ENCODE measurements at regions not wholly inside any gene's neighbourhood (a gene's known extent, or its start where the extent isn't known, plus 50 kb on each side); places are given as distances from the start of the nearest gene placed in this dataset.
A peak's percentile ranks its signal among the peaks of the same experiment; 100 is the strongest.

- in situ Hi-C loops (cut with MboI; ENCODE audit: low pct_ligation_motif_present in 1 of 4, low pct_unique_long_range_greater_than_20kb in 1 of 4, low sequenced_read_pairs in 3 of 4) (no loop called here), intact Hi-C loops (cut with DNase I; ENCODE audit: low total_unique reads) (no loop called here)
- Histone ChIP-seq H3K4me3 (no peak overlapping the region), H3K9me3 (no peaks in the 10 kb centered on the region), H3K27me3 (no peaks in the 10 kb centered on the region), H3K36me3 (no peaks in the 10 kb centered on the region), H3K27ac (no peak overlapping the region), H3K4me1 (no peaks in the 10 kb centered on the region)
- 47 to 53% methylated on average over 3 of the region's 3 CpGs for WGBS, 2 donors (ENCODE audit: low coverage in 1 of 2)
- no peak for DNase-seq
- TF ChIP-seq CTCF (IDR thresholded peaks at IDR 0.05) (peak in 4 of 5 experiments; percentile 14 to 53 (median 48)), POLR2AphosphoS5 (IDR thresholded peaks at IDR 0.05) (no peak)
These were observed 469.4 kb upstream of the ROBO2 start for GRCh38 chr3:76570436-76571057.

GRCh38 chr3:76576201-76576600 is 463.7 kb upstream of the ROBO2 start:
- H3K9me3 ChIP-seq = no peaks in the 10 kb centered on the region
- H3K27me3 ChIP-seq = no peaks in the 10 kb centered on the region
- in situ Hi-C loops (cut with MboI; ENCODE audit: low pct_ligation_motif_present in 1 of 4, low pct_unique_long_range_greater_than_20kb in 1 of 4, low sequenced_read_pairs in 3 of 4) = no loop called here
- H3K27ac ChIP-seq = no peak overlapping the region
- intact Hi-C loops (cut with DNase I; ENCODE audit: low total_unique reads) = no loop called here
- H3K4me3 ChIP-seq = no peak overlapping the region
- DNase-seq = no peak
- no peaks in the 10 kb centered on the region for H3K36me3 ChIP-seq
- TF ChIP-seq POLR2A (IDR thresholded peaks at IDR 0.05) (no peak), CTCF (IDR thresholded peaks at IDR 0.05) (no peak), POLR2AphosphoS5 (IDR thresholded peaks at IDR 0.05) (no peak), EP300 (IDR thresholded peaks at IDR 0.05; ENCODE audit: low read depth) (no peak)
- 71 to 80% methylated on average over 1 to 2 of the region's 2 CpGs for WGBS, 2 donors (ENCODE audit: low coverage in 1 of 2)
- H3K4me1 ChIP-seq = no peaks in the 10 kb centered on the region

- in situ Hi-C loops (cut with MboI; ENCODE audit: low pct_ligation_motif_present in 1 of 4, low pct_unique_long_range_greater_than_20kb in 1 of 4, low sequenced_read_pairs in 3 of 4) = no loop called here
- Histone ChIP-seq H3K27me3 (no peaks in the 10 kb centered on the region), H3K4me3 (no peak overlapping the region), H3K36me3 (no peaks in the 10 kb centered on the region), H3K9me3 (no peaks in the 10 kb centered on the region), H3K4me1 (no peaks in the 10 kb centered on the region), H3K27ac (no peak overlapping the region)
- intact Hi-C loops (cut with DNase I; ENCODE audit: low total_unique reads) = no loop called here
- DNase-seq = no peak
- TF ChIP-seq POLR2AphosphoS5 (IDR thresholded peaks at IDR 0.05) (no peak), POLR2A (IDR thresholded peaks at IDR 0.05) (no peak), EP300 (IDR thresholded peaks at IDR 0.05; ENCODE audit: low read depth) (no peak), CTCF (IDR thresholded peaks at IDR 0.05) (no peak)
These were observed 457.8 kb upstream of the ROBO2 start for GRCh38 chr3:76582098-76582497.

GRCh38 chr3:76582632-76583378 is 457.1 kb upstream of the ROBO2 start:
- intact Hi-C loops (cut with DNase I; ENCODE audit: low total_unique reads) (no loop called here), in situ Hi-C loops (cut with MboI; ENCODE audit: low pct_ligation_motif_present in 1 of 4, low pct_unique_long_range_greater_than_20kb in 1 of 4, low sequenced_read_pairs in 3 of 4) (no loop called here)
- Histone ChIP-seq H3K36me3 (no peaks in the 10 kb centered on the region), H3K27ac (no peak overlapping the region), H3K9me3 (no peaks in the 10 kb centered on the region), H3K4me3 (no peak overlapping the region), H3K4me1 (no peaks in the 10 kb centered on the region), H3K27me3 (no peaks in the 10 kb centered on the region)
- no peak for DNase-seq
- WGBS, 2 donors (ENCODE audit: low coverage in 1 of 2) = 65 to 74% methylated on average over 5 of the region's 5 CpGs
- TF ChIP-seq CTCF (IDR thresholded peaks at IDR 0.05) (no peak), POLR2AphosphoS5 (IDR thresholded peaks at IDR 0.05) (no peak)

Measured in transverse colon (tissue), 4 donors.